ENCODE measurements at regions not wholly inside any gene's neighbourhood (a gene's known extent, or its start where the extent isn't known, plus 50 kb on each side); places are given as distances from the start of the nearest gene placed in this dataset.

- H3K4me3 ChIP-seq (ENCODE audit: control insufficient read depth, low read depth, low read length) = no peak overlapping the region
- no peak for TF ChIP-seq CTCF (conservative IDR thresholded peaks at IDR 0.05; ENCODE audit: control insufficient read depth, insufficient read depth, low read depth, low read length)
- DNase-seq (ENCODE audit: low read depth) = no peak
Observed at GRCh38 chr6:12230523-12230922, 59.6 kb upstream of the EDN1 start.

DNA sequence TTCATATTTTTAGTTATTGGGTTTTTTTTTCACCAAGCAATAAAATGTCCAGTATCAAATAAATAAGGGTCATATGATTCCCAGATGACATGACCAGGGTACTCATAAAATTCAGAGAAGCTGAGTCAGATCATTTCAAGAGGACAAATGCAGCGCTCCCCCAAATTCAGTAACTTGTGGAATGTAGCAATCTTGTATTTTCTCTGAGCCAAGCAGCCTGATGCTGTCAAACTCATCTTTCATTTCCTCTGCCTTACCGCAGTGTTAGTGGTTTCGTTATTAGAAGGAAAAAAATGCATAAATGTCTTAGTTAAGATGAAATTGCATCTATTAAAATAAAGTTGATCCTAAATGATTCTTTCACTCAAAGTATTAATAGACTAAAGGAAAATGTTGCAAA, 57.8 kb upstream of the EDN1 start:
- DNase-seq (ENCODE audit: low read depth) = peak; percentile 33
- no peak overlapping the region for H3K4me3 ChIP-seq (ENCODE audit: control insufficient read depth, low read depth, low read length)
- TF ChIP-seq CTCF (conservative IDR thresholded peaks at IDR 0.05; ENCODE audit: control insufficient read depth, insufficient read depth, low read depth, low read length) = no peak

DNA sequence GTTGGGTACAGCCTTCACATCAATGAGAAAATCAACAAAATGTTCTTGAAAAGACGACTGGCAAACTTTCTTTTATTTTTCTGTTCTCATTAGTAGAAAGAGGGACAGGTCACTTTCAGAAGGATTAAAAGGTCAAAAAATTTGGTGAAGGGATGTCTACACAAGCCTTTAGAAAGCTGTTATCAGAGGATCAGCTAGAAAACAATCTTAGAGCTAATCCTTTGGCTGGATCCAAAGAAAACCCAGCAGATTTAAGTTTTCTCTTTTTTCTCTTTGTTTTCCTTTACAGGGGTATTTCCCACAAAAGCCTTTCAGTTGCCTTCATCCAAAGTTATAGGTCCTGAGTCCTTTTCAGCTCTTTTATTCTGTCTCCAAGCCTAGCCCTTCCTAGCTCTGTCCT, 57.3 kb upstream of the EDN1 start:
- no peak for TF ChIP-seq CTCF (conservative IDR thresholded peaks at IDR 0.05; ENCODE audit: control insufficient read depth, insufficient read depth, low read depth, low read length)
- DNase-seq (ENCODE audit: low read depth) = no peak
- H3K4me3 ChIP-seq (ENCODE audit: control insufficient read depth, low read depth, low read length) = no peak overlapping the region

- TF ChIP-seq CTCF (conservative IDR thresholded peaks at IDR 0.05; ENCODE audit: control insufficient read depth, insufficient read depth, low read depth, low read length) = peak; percentile 94
- peak; percentile 80 for DNase-seq (ENCODE audit: low read depth)
- H3K4me3 ChIP-seq (ENCODE audit: control insufficient read depth, low read depth, low read length) = no peak overlapping the region
Observed at GRCh38 chr6:12233693-12234571, 56.2 kb upstream of the EDN1 start.

DNA sequence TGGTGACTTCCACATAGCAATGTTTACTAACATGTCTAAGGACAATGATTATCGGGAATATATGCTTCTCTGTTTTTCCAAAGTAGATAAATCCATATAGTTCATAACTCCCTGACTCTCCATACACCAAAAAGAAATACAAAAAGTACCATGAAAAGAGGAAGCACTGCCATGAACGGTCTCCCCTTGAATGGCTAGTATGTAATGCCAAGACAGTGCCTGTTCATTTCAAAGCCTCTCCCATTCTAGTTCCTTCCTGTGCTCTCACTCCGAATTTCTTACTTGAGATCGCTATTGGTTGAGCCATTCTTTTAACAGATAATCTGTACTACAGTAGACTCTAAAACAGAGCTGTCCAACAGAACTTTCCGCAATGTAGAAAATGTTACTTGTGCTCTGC, 54.8 kb upstream of the EDN1 start:
- H3K4me3 ChIP-seq (ENCODE audit: control insufficient read depth, low read depth, low read length) = no peak overlapping the region
- DNase-seq (ENCODE audit: low read depth) = no peak
- no peak for TF ChIP-seq CTCF (conservative IDR thresholded peaks at IDR 0.05; ENCODE audit: control insufficient read depth, insufficient read depth, low read depth, low read length)

DNA sequence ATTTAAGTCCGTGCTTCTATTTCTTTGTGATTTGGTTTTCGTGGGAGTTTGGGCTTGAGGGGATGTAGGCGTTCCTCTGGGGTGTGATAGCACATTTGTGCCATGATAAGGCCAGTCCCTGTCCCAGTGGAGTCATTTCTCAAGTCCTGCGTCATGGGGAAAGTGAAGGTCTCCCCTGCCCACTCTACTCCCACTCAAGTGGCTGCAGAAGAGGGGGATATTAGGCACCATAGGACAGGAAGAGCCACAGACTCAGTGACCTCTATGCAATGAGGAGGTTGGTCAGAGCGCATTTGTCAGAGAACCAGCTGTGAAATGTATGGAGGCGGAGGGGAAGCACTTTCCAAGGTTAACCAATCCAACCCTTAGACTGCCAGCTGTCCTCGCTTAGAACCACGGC, 51.9 kb upstream of the EDN1 start:
- TF ChIP-seq CTCF (conservative IDR thresholded peaks at IDR 0.05; ENCODE audit: control insufficient read depth, insufficient read depth, low read depth, low read length) = no peak
- no peak overlapping the region for H3K4me3 ChIP-seq (ENCODE audit: control insufficient read depth, low read depth, low read length)
- peak; percentile 7 for DNase-seq (ENCODE audit: low read depth)
